Neuronal stem cell (in vitro differentiated cells): ENCODE measurements at regions not wholly inside any gene's neighbourhood (a gene's known extent, or its start where the extent isn't known, plus 50 kb on each side); places are given as distances from the start of the nearest gene placed in this dataset.
"Not testable (repeated sequence)": the region's sequence is repeated elsewhere in the genome, so short reads cannot be mapped to it uniquely, and the experiment has no call there.

Source experiments
- DNase-seq: peaks from one replicate; pipeline ENCODE4 v3.0.0-alpha.2; 2013; ENCODE audit warnings: low spot score
- H2AFZ ChIP-seq: one replicate; pipeline ENCODE4 v1.6.1; 2013; ENCODE audit warnings: mild to moderate bottlenecking, low read length, inconsistent platforms
- H2AK5ac ChIP-seq: 2 replicates; pipeline ENCODE4 v1.6.1; 2013; ENCODE audit warnings: low read depth, mild to moderate bottlenecking, inconsistent platforms, low read length, moderate library complexity, mixed read lengths
- H2BK120ac ChIP-seq: 2 replicates; pipeline ENCODE4 v1.6.1; 2013; ENCODE audit warnings: low read depth, mild to moderate bottlenecking, inconsistent platforms, low read length, moderate library complexity, mixed read lengths
- H2BK12ac ChIP-seq: one replicate; pipeline ENCODE4 v1.6.1; 2013; ENCODE audit warnings: low read length, inconsistent platforms
- H2BK15ac ChIP-seq: 2 replicates; pipeline ENCODE4 v1.6.1; 2013; ENCODE audit warnings: mild to moderate bottlenecking, low read length, inconsistent platforms, mixed read lengths
- H2BK5ac ChIP-seq: one replicate; pipeline ENCODE4 v1.6.1; 2013; ENCODE audit warnings: inconsistent platforms, mild to moderate bottlenecking, low read length, moderate library complexity
- H3K14ac ChIP-seq: one replicate; pipeline ENCODE4 v1.6.1; 2013; ENCODE audit warnings: low read length, inconsistent platforms
- H3K18ac ChIP-seq: 2 replicates; pipeline ENCODE4 v1.6.1; 2013; ENCODE audit warnings: low read length, inconsistent platforms
- H3K23ac ChIP-seq: 2 replicates; pipeline ENCODE4 v1.6.1; 2013; ENCODE audit warnings: low read depth, mild to moderate bottlenecking, mixed read lengths, low read length, inconsistent platforms; ENCODE audit not compliant: poor library complexity
- H3K27ac ChIP-seq: replicated peaks from 3 replicates; pipeline ENCODE4 v1.5.1; 2013; ENCODE audit warnings: low read length, inconsistent platforms
- H3K27me3 ChIP-seq, 3 experiments: 2 replicates each; pipeline ENCODE4 v1.6.1; 2013; ENCODE audit warnings: low read length in 3 of 3, mild to moderate bottlenecking in 2 of 3, inconsistent platforms in 1 of 3, low read depth in 1 of 3, mixed read lengths in 1 of 3, moderate library complexity in 1 of 3; ENCODE audit not compliant: control insufficient read depth in 3 of 3, insufficient read depth in 3 of 3
- H3K36me3 ChIP-seq, 2 donors: replicated peaks in 1 of 2; 2 replicates each; pipeline ENCODE4 v1.6.1; 2013; ENCODE audit warnings: low read length in 2 of 2; ENCODE audit not compliant: control insufficient read depth in 2 of 2, insufficient read depth in 2 of 2
- H3K4ac ChIP-seq: 2 replicates; pipeline ENCODE4 v1.6.1; 2013; ENCODE audit warnings: inconsistent platforms, mild to moderate bottlenecking, low read length, moderate library complexity
- H3K4me1 ChIP-seq, 2 donors: 1 replicate in 1 of 2; 2 replicates in 1 of 2; pipeline ENCODE4 v1.6.1; 2013; ENCODE audit warnings: low read length in 2 of 2, low read depth in 1 of 2; ENCODE audit not compliant: control insufficient read depth in 2 of 2, insufficient read depth in 1 of 2
- H3K4me2 ChIP-seq: one replicate; pipeline ENCODE4 v1.6.1; 2013; ENCODE audit warnings: mild to moderate bottlenecking, low read length, inconsistent platforms; ENCODE audit not compliant: insufficient read depth, poor library complexity, severe bottlenecking
- H3K4me3 ChIP-seq, 2 donors: 2 replicates each; pipeline ENCODE4 v1.5.1; 2013; ENCODE audit warnings: low read length in 2 of 2, mild to moderate bottlenecking in 2 of 2, inconsistent platforms in 1 of 2, moderate library complexity in 1 of 2
- H3K79me1 ChIP-seq: one replicate; pipeline ENCODE4 v1.6.1; 2013; ENCODE audit warnings: low read depth, mild to moderate bottlenecking, inconsistent platforms, low read length, moderate library complexity
- H3K9ac ChIP-seq: one replicate; pipeline ENCODE4 v1.6.1; 2013; ENCODE audit warnings: mild to moderate bottlenecking, low read depth, low read length, inconsistent platforms; ENCODE audit not compliant: poor library complexity
- H3K9me3 ChIP-seq, 2 donors: replicated peaks in 1 of 2; 2 replicates each; pipeline versions ENCODE3 to v1.6.1; 2013; ENCODE audit warnings: low read length in 2 of 2, mild to moderate bottlenecking in 2 of 2, inconsistent platforms in 1 of 2, low read depth in 1 of 2, mixed read lengths in 1 of 2, moderate library complexity in 1 of 2; ENCODE audit not compliant: control insufficient read depth in 2 of 2, insufficient read depth in 1 of 2
- H4K8ac ChIP-seq: one replicate; pipeline ENCODE4 v1.6.1; 2013; ENCODE audit warnings: low read depth, mild to moderate bottlenecking, inconsistent platforms, low read length, moderate library complexity
- H4K91ac ChIP-seq: one replicate; pipeline ENCODE4 v1.6.1; 2013; ENCODE audit warnings: low read length, low read depth, mild to moderate bottlenecking, inconsistent platforms; ENCODE audit not compliant: poor library complexity
- WGBS, 2 donors: extraction: QIAGEN DNeasy Blood & Tissue Kit; methylation state at CpG; one replicate each; pipeline ENCODE4 v1.1.7; 2013; ENCODE audit warnings: missing lambda C conversion rate in 2 of 2, mixed read lengths in 1 of 2; ENCODE audit not compliant: insufficient read length in 2 of 2, insufficient replicate concordance in 1 of 2; ENCODE audit errors: extremely low coverage in 2 of 2; 5-methylcytosine and 5-hydroxymethylcytosine counted together

DNA sequence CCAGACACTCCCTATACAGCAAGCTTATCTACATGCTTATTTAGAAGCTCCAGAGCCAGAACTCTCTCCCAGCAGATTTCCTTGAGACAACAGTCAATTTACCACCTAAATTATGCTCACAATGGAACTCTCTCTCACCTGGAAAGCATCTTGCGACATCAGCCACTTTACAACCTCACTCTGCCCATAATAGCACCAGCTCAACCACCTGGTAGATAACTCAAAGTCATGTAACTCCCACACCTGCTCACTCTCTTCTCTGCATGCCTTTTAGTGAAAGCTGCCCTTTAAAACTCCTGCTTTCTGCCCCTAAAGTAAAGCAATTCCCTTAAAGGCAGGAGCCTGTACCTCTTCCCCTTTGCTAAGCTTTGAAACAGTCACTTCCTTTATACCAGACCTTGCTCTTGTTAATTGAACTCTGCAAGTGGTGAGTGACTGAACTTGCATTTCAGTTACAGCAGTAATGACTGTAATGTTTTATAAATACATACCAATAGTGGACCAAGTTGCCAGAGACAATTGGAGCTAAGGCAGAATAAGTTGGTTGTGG, 658.8 kb downstream of the NAP1L3 start:
- not testable (repeated sequence) for H3K9ac ChIP-seq, H3K14ac ChIP-seq, DNase-seq, H2BK5ac ChIP-seq, H3K23ac ChIP-seq, H3K9me3 ChIP-seq, H3K18ac ChIP-seq, H4K8ac ChIP-seq, H2BK15ac ChIP-seq, H3K36me3 ChIP-seq, H2AK5ac ChIP-seq, H3K4me3 ChIP-seq, H2BK12ac ChIP-seq, H2BK120ac ChIP-seq, H3K4ac ChIP-seq, H3K27ac ChIP-seq, H3K4me1 ChIP-seq, H3K4me2 ChIP-seq, H4K91ac ChIP-seq, H3K27me3 ChIP-seq, H2AFZ ChIP-seq, H3K79me1 ChIP-seq
- WGBS, 2 donors, result no CpG with 5 or more reads among the region's 1 CpG
